Fibroblast of gingiva (primary cell): ENCODE measurements at regions not wholly inside any gene's neighbourhood (a gene's known extent, or its start where the extent isn't known, plus 50 kb on each side); places are given as distances from the start of the nearest gene placed in this dataset.

Experiments used
- DNase-seq: peaks from one replicate; pipeline ENCODE4 v3.0.0-alpha.2; 2011; ENCODE audit warnings: low read depth

DNA sequence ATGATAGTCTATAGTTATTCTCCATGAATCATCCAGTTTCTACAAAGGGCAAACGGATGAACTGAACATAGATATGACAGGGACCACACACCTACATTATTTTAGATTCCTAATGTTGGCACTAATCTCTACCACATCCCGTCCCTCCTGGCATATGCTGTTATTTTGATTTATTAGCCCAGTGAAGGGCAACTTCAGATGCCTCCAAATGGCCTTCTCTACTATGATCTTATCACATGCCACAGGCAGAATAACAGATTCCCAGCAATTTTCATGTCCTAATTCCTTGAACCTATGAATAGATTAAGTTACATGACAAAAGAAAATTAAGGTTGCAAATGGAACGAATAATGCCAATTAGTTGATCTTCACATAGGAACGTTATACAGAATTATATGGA, 474.7 kb downstream of the ANKRD7 start:
- no peak for DNase-seq

DNA sequence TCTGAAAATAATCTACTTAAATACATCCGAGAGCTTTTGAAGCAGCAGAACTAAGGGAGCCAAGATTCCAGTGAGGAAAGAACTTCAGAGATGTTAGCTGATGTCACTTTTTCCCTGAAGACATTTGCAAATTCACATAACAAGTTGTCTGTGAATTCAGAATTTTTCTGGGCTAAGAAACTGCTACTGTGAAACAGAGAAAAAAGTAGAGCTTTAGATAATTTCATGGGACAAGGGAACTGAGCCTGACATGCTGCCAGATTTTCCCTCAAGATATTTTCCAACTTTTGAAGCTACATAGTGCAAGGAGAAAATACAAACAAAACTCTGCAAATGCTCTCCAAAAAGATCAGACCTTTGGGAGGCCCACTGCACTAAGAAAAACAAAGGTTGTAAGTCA, 484.2 kb downstream of the ANKRD7 start:
- DNase-seq = no peak

DNA sequence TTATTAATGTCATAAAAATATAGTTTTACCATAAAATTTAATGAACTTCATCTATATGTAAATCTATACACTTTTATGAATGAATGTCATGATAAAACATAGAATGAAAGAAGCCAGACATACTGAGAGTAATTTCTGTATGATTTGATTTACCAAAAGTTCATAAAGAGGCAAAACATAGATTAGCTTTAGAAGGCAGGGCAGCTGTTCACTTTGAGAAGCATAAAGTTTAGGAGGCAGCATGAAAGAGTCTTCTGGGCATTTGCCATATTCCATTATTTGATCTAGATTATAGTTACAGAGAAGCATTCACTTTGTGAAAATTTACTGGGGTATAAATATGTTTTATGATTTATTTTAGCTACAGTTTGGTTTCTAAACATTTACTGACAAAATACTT, 487.2 kb downstream of the ANKRD7 start:
- DNase-seq = no peak

DNA sequence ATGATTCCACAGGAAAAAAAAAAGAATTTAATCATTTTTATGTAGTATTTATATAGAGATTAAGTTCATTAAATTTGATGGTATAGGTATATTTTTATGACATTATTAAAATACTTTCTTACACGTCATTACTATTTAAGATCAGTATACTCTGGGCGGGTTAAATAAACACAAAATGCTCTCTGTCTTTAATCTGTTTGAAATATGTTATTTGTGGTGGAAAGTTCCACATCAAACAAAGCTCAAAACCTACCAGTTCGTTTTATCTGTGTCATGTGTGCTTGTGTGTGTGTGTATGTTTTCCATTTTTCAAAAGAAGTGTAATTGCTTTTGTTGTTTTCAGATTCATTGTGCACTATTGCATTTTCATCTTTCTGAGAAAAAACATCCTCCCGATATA, 488.5 kb downstream of the ANKRD7 start:
- DNase-seq = no peak

DNA sequence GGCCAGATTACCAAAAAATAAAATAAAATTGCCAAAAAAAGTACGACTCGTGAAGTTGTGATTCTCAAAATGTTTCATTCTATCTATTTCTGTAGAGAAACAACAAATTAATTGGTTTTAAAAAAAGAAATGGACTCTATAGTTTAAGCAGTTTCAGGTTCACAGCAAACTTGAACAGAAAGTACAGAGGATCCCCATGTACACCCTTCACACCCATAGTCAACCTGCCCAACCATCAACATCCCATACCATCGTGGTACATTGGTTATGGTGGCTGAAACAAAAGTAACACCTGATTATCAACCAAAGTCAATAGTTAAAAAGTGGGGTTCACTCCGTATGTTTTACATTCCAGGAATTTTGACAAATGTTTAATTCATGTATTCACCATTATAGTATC, 496.1 kb downstream of the ANKRD7 start:
- no peak for DNase-seq

DNA sequence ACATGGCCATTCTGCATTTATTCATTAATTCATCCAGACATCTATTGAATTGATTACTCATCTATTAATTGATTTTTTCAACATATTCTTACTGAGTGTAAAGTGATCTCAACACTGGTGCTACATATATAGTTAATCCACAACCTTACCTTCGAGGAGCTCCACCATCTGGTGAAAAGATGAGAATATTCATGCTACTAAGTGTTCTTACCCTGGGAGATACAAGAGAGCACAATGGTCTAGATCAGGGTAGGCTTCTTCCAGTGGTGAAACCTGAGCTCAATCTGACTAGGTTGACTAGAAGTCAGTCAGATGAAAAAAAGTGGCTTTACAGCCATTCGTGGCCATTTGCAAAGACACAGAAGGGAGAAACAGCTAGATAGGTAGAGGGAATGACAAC, 507.4 kb downstream of the ANKRD7 start:
- no peak for DNase-seq

DNA sequence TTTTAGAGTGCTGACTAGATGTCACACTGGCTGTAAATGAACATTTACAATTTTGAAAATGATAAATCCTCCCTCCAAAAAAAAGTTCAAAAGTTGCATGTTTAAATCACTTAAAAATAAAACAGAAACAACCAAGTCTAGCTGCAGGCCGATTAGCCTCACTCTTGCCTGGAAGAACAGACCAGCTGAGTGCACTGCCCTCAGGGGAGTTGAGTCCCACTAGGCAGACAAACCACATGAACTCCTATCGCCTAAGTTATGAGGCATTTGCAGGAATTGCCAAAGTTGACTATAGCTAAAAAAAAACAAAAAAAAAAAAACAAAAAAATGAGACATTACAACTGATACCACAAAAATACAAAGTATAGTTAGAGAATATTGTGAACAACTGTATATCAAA, 510.0 kb downstream of the ANKRD7 start:
- DNase-seq = peak; percentile 5

DNA sequence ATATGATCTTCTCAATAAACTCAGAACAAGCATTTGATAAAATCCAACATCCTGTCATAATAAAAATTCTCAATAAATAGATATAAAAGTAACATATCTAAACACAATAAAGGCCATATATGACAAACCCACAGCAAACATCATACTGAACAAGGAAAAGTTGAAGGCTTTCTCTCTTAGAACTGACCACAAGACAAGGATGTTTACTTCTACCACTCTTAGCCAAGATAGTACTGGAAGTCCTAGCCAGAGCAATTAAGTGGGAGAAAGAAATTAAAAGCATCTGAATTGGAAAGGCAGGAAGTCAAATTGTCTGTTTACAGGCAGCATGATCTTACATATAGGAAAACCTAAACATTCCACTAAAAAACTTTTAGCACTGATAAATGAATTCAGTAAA, 510.9 kb downstream of the ANKRD7 start:
- peak; percentile 1 for DNase-seq

DNA sequence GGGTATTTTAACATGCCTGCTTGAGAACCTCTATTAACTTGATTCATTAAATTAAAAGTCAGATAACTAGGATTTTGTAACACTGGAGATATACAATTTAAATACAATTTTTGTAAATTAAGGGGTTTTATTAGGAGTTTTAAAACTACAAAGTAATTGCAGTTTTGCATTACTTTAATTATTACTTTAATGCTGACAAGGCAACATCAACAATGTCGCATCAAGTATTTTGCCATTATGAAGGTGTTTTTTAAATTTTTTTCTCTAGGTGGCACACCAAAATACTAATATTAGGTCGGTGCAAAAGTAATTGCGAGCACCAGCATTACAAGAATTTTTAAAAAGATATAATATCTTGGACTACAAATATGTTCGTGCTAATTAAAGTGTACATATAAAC, 513.4 kb downstream of the ANKRD7 start:
- DNase-seq = no peak

DNA sequence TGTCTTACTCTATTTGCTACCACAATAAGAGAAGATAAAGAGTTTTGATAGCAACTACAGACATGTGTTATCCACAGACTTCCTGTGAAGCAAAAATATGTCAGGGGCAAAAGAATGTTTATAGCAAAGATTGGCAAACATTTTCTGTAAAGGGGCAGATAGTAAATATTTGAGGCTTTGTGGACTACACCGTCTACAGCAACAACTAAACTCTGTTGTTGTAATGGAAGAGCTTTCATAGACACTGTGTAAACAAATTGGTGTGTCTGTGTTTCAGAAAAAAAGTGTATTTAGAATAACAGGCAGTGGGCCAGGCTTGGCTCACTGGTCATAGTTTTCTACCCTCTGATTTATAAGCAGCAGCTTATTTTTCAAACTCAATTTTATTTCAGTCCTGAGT, 521.4 kb downstream of the ANKRD7 start:
- no peak for DNase-seq

DNA sequence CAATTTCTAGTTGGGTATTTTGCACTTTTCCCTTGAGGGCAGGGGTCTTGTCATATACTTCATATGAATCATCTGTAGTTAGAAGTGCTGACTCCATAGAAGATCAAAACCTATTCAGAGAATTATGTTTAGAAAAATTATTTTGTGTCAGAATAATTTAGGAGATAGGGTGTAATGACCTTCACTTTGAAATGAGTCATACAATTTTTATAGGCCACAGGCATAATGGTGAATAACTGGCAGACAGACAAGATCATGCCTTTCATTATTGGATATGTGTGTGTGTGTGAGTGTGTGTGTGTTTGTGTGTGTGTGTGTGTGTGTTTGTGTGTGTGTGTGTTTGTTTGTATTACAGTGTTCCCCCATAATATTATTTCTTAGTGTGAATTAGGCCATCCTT, 523.0 kb downstream of the ANKRD7 start:
- no peak for DNase-seq

DNA sequence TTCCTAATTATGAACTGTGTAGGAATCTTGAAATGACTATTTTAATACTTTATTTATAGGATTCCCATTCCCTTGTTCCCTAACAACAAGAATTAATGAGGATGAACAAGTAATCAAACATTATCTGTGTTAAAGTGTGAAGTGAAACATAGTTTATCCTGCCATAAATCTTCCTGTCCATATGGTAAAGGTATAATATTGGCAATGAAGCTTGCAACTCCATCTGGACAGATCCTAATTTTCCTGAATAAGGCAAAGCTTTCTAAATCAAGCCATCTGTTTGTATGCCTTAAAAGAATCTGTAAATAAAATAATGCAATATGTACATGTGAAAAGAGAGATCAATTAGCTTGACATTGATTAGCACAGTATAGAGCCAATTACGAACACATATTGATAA, 529.0 kb downstream of the ANKRD7 start:
- no peak for DNase-seq

DNA sequence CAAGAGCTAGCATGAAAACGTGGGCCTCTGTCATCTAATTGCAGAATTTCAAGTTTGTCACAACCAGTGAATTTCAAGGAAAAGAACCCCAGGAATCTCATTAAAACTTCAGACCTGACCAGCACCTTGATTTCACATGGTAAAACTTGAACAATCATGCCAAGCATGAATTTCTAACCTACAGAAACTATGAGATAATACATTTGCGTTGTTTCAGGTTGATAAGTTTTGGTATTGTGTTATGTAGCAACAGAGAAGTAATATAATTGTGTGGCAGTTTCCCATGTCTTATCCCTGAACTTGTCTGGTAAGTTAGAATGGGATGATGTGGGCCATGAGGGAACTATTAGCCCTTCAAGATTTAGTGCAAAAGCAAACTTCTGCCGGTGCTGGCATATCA, 530.1 kb downstream of the ANKRD7 start:
- no peak for DNase-seq

DNA sequence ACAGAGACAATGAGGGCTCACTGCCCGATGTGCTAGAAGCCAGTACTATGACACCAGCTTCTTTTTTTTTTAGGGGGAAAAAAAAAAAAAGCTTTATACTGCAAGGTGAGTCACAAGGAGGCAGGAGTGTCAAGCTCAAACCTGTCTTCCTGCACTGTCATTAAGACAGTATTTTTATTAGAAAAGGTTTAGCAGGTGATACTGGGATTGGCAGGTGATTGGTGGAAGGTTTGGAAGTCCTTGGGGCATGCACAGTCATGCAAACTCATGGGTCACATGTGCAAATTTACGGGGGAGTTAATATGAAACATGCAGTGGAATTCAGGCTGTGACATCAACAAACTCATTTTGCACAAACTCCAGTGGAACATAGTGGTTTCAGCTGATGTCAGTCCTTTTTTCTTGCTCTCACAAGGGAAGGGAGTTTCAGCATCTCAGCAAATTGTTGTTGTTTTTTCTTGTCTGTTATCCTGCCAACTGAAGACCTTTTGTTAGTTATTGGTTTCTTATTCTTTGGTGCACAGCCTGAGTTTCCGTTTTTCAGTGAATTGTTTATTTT, 530.6 kb downstream of the ANKRD7 start:
- DNase-seq = no peak

DNA sequence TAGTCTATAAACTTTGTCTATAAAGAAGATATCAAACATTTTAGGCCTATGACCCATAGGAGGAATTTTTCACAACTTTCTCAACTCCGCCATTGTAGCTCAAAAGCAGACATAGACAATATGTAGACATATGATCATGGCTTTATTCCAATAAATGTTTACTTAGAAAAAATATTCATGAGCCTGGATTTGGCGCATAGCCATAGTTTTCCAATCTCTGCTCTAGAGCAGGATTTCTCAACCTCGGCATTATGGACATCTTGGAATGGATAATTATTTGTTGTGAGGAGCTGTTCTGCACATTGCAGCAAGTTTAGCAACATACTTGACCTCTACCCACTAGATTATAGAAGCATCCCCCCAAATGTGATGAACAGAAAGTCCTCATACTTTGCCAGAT, 532.6 kb downstream of the ANKRD7 start:
- DNase-seq = no peak

DNA sequence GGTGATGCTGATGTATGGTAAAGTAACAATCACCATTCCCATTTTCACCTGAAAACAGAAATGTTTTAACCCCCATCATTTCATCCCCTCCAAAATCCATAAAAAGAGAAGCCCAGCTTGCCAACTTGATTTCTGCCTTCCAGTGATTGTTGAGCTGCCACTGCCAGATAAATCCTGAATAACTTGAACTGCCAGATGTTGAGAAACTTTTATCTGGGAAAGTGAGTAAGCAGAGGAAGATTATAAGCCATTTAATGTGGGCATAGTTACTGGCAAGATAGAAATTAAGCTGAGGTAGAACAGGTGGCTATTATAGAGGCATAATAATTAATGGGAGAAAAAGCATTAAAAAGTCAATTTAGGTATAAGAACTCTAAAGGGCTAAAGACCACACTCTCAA, 534.1 kb downstream of the ANKRD7 start:
- DNase-seq = no peak

DNA sequence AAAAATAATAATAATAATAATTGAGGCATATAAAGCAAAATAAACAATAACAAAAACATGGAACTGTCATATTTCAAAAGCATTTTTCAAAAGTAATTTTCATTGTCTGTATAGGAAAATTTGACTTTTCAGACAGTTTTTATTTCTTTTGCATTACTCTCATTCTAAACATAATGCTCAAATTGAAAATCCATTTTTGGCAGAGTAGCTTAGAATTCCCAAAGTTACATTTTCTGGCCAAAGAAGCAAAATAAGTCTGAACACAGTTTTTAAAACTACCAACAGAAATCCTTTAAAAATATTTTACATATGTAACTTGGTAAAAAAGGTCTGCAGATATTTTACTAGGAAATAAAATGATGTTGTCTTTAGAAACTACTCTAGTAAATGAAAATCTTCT, 535.4 kb downstream of the ANKRD7 start:
- no peak for DNase-seq

DNA sequence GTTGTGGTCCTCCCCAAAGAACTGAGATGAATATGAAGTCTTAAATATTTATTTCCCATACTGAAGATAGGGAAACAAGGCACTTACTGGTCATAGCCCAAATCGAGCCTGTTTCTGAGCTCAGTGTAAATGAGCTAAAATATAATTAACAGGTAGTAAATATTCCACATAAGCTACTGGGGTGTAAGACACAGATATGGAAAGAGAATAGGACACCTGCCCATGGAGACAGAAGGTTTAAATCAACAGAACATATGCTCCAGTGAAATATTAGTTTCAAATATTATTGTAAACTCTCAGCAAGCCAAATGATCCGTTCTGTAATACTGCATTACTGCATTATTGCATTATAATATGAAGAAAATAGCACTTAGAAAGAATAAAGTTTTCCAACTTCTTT, 537.9 kb downstream of the ANKRD7 start:
- no peak for DNase-seq

DNA sequence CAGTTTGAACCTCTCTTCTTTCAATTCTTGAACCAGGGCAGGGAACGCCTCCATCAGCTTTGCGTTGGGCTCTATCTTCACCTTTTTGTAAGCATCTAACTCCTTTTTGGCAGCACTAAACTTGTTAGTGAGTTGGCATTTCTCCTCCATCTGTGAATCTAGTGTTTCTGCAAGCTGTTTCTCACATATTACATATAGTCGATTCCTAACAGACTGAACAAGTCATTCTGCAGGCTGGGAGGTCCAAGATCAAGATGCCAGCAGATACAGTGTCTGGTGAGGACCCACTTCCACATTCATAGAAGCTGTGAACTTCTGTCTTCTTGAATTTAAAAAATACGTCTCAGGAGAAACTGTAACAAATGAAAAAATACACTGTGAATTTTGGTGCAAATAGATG, 539.7 kb downstream of the ANKRD7 start:
- DNase-seq = no peak

DNA sequence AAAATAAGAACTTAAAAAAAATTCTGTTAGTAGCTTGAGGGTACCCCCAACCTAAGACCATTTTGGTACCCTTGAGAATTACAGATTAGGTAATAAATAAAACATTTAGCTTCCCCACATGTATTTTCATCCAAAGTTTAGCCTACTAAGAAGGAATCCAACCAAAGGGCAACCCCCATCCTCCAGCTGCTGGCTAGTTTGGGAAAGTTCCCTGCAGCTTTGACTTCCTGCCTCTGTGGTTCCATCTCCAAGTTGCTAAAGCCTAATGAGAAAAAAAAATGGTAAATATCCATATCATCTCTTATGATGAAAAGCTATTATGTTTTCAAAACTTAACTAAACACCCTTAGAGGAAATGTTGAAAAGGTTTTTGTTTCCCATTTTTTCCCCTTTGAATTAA, 547.2 kb downstream of the ANKRD7 start:
- no peak for DNase-seq

DNA sequence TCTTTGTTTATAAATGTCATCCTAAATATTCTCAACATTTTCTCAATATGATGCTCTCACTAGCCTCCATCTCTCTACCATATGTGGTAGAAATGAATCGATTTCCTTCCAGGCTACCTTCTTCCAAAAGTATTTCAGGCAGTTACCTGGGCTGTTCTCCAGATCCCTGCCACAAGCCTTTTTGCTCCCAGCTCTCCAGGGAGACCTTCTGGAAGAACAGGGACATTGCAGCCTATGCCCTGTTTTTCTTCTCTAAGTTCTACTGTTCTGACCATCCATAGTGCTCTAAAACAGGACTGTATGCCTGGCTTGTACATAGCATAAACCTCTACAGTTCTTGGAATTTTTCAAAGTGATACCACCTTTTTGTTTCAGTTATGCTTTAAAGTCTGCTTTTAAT, 552.8 kb downstream of the ANKRD7 start:
- no peak for DNase-seq

DNA sequence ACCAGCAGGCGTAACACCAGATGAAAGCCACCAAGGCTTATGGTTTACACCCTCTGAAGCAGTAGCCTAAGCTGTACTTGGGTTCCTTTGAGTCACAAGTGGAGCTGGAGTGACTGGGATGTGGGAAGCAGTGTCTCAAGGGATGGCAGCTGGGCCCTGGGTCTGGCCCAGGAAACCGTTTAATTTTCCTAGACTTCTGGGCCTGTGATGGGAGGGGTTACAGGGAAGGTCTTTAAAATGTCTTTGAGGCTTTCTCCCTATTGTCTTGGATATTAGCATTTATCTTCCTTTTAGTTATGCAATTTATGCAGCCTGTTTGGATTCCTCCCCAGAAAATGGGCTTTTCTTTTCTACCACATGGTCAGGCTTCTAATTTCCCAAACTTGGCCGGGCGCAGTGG, 568.2 kb downstream of the ANKRD7 start:
- DNase-seq = no peak

DNA sequence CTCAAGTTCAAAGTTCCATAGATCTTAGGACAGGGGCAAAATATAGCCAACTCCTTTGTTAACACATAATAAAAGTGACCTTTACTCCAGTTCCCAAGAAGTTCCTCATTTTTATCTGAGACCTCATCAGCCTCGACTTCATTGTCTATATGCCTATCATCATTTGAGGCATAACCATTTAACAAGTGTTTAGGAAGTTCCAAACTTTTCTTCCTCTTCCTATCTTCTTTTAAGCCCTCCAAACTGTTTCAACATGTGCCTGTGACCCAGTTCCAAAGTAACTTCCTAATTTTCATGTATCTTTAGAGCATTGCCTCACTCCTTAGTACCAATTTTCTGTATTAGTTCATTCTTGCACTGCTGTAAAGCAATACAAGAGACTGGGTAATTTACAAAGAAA, 569.1 kb downstream of the ANKRD7 start:
- DNase-seq = no peak

DNA sequence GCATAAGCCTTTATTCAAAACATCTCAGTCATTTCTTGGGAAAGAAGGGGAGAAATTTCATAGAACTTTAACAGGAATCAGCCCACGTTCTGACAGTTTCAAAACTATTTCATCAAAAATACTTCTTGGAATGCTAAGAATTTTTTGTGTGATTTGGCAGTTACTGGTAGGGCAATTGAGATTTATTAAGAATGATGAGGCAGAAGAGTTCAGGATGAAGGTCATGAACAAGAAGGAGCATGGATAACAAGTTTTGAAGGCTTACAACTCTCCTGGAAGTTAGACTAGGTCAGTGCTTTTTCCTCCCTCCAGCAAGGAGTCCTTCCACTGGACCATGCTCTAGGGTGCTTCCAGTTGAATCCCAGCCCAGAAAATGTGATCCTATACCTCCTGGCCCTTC, 569.9 kb downstream of the ANKRD7 start:
- no peak for DNase-seq

DNA sequence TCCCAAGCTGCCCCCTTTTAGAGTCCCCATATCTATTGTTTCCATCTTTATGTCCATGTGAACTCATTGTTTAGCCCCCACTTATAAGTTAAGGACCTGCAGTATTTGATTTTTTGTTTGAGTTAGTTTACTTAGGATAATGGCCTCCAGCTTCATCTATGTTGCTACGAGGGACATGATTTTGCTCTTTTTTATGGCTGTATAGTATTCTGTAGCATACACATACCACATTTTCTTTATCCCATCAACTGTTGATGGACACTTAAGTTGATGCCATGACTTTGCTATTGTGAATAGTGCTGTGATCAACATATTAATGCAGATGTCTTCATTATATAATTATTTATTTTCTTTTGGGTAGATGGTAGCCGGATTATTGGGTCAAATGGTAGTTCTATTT, 576.9 kb downstream of the ANKRD7 start:
- no peak for DNase-seq
